Transverse colon (tissue), 4 donors: ENCODE measurements at regions not wholly inside any gene's neighbourhood (a gene's known extent, or its start where the extent isn't known, plus 50 kb on each side); places are given as distances from the start of the nearest gene placed in this dataset.

Experiments
- DNase-seq: peaks from one replicate; pipeline ENCODE4 v3.0.0-alpha.2; 2019
- H3K27ac ChIP-seq, 4 donors: fragments of 200-600 bp; sonication (generic); 2 replicates each; pipeline ENCODE4 v1.5.1; 2016 to 2018; ENCODE audit warnings: inconsistent platforms in 4 of 4
- H3K27me3 ChIP-seq: fragments of 200-600 bp; sonication (generic); 2 replicates; pipeline ENCODE4 v1.5.1; 2017; ENCODE audit warnings: inconsistent platforms
- H3K36me3 ChIP-seq, 4 donors: fragments of 200-600 bp; sonication (generic); 2 replicates each; pipeline ENCODE4 v1.5.1; 2017 to 2019; ENCODE audit warnings: inconsistent platforms in 4 of 4
- H3K4me1 ChIP-seq, 4 donors: fragments of 200-600 bp; sonication (generic); 2 replicates each; pipeline ENCODE4 v1.5.1; 2017 to 2020; ENCODE audit warnings: inconsistent platforms in 4 of 4
- H3K4me3 ChIP-seq, 4 donors: fragments of 200-600 bp; sonication (generic); 1 replicate in 1 of 4; 2 replicates in 3 of 4; pipeline versions ENCODE4 v1.5.1 to v1.6.1; 2017 to 2019; ENCODE audit warnings: inconsistent platforms in 4 of 4
- H3K9me3 ChIP-seq, 2 donors: fragments of 200-600 bp; sonication (generic); 2 replicates each; pipeline ENCODE4 v1.5.1; 2017 to 2019; ENCODE audit warnings: inconsistent platforms in 2 of 2
- EP300 ChIP-seq: sonication (generic); formaldehyde crosslinking; IDR thresholded peaks from one replicate; pipeline ENCODE4 v1.6.1; 2017; ENCODE audit warnings: antibody characterized with exemption, low read depth
- POLR2A ChIP-seq: fragments of 450-650 bp; IDR thresholded peaks from one replicate; pipeline ENCODE4 v1.6.1; 2016; ENCODE audit warnings: antibody characterized with exemption, mild to moderate bottlenecking, moderate library complexity
- POLR2AphosphoS5 ChIP-seq, 3 donors: sonication (generic); formaldehyde crosslinking; IDR thresholded peaks; one replicate each; pipeline ENCODE4 v1.6.1; 2016; ENCODE audit warnings: antibody characterized with exemption in 3 of 3
- WGBS, 2 donors: methylation state at CpG; one replicate each; pipeline ENCODE4 v1.1.5; 2018; ENCODE audit warnings: low coverage in 1 of 2; 5-methylcytosine and 5-hydroxymethylcytosine counted together
- in situ Hi-C, 4 donors: fragments of 200-750 bp; cut with MboI; loops; one replicate each; pipeline versions ENCODE4 v1.15.0 to v1.15.1; 2017; ENCODE audit warnings: low sequenced_read_pairs in 3 of 4, low pct_ligation_motif_present in 1 of 4, low pct_unique_long_range_greater_than_20kb in 1 of 4
- intact Hi-C: fragments of 100-400 bp; cut with DNase I; formaldehyde crosslinking; loops from one replicate; pipeline ENCODE4 v1.15.1; 2023; ENCODE audit warnings: low total_unique reads
- TF ChIP-seq, protein P1 (sequence below), 5 experiments: fragments of 200-600 bp in 3 of 5; fragments of 450-650 bp in 2 of 5; sonication (generic) in 3 of 5; IDR thresholded peaks; 1 replicate in 2 of 5; 2 replicates in 3 of 5; pipeline ENCODE4 v1.5.1; 2016 to 2017; ENCODE audit warnings: antibody characterized with exemption in 5 of 5, inconsistent platforms in 3 of 5, mild to moderate bottlenecking in 2 of 5, moderate library complexity in 1 of 5

DNA sequence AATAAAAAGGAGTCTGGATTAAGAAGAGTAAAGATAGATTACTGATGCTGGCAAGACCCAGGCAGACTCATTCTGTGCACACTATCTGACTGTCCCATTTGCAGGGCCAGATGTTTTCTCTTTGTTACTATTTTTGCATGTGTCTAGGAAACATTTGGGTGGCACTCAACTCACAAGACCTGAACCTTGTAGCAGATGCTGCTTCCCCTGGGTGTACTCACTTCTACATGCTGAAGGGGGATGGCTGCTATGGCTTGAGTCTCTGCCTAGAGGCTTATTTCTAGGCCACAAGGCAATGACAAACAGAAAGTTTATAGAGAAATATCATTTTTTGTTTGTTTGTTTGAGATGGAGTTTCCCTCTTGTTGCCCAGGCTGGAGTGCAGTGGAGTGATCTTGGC is 351.4 kb downstream of the FOXA2 start:
- no peak for DNase-seq
- no peak overlapping the region for H3K27ac ChIP-seq
- in situ Hi-C loops, result loop anchor here in 1 of 4 donors (25.0 kb wide), 1 partner anchor 96 kb away; no protein-coding TSS in a partner anchor
- H3K36me3 ChIP-seq, result no peaks in the 10 kb centered on the region
- H3K9me3 ChIP-seq, result no peaks in the 10 kb centered on the region
- no peaks in the 10 kb centered on the region for H3K4me1 ChIP-seq
- H3K27me3 ChIP-seq, result no peaks in the 10 kb centered on the region
- intact Hi-C loops, result no loop called here
- TF ChIP-seq, protein P1, sequence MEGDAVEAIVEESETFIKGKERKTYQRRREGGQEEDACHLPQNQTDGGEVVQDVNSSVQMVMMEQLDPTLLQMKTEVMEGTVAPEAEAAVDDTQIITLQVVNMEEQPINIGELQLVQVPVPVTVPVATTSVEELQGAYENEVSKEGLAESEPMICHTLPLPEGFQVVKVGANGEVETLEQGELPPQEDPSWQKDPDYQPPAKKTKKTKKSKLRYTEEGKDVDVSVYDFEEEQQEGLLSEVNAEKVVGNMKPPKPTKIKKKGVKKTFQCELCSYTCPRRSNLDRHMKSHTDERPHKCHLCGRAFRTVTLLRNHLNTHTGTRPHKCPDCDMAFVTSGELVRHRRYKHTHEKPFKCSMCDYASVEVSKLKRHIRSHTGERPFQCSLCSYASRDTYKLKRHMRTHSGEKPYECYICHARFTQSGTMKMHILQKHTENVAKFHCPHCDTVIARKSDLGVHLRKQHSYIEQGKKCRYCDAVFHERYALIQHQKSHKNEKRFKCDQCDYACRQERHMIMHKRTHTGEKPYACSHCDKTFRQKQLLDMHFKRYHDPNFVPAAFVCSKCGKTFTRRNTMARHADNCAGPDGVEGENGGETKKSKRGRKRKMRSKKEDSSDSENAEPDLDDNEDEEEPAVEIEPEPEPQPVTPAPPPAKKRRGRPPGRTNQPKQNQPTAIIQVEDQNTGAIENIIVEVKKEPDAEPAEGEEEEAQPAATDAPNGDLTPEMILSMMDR (IDR thresholded peaks at IDR 0.05), result no peak
- no peak for TF ChIP-seq POLR2AphosphoS5 (IDR thresholded peaks at IDR 0.05)
- no peak for TF ChIP-seq EP300
- TF ChIP-seq POLR2A, result no peak
- no peak overlapping the region for H3K4me3 ChIP-seq

DNA sequence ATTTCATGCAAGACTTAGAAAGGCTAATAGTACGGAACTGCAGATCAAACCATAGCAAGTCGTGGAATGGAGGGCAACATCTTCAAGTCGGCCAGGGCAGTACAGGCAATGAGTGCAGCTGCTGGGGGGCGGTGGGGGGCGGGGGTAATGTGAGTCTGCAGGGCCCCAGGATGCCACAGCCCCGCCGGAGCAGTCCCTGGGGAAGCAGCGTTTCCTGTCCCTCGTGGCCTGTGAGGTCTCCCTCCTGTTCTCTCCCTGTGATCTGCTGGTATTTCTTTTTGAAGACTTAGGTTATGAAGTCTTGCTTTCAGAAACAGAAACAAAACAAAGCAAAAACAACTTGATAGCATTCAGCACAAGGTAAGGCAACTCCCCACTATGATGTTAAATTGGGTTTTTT is 351.9 kb downstream of the FOXA2 start:
- Histone ChIP-seq H3K9me3 (no peaks in the 10 kb centered on the region), H3K36me3 (no peaks in the 10 kb centered on the region), H3K4me3 (no peak overlapping the region), H3K4me1 (no peaks in the 10 kb centered on the region), H3K27me3 (no peaks in the 10 kb centered on the region), H3K27ac (no peak overlapping the region)
- intact Hi-C loops, result no loop called here
- in situ Hi-C loops, result loop anchor here in 1 of 4 donors (25.0 kb wide), 1 partner anchor 95 kb away; no protein-coding TSS in a partner anchor
- no peak for DNase-seq
- WGBS, 2 donors, result 30 to 37% methylated on average over 3 to 9 of the region's 9 CpGs
- TF ChIP-seq, protein P1 (IDR thresholded peaks at IDR 0.05), result no peak
- no peak for TF ChIP-seq EP300
- no peak for TF ChIP-seq POLR2A
- no peak for TF ChIP-seq POLR2AphosphoS5 (IDR thresholded peaks at IDR 0.05)

DNA sequence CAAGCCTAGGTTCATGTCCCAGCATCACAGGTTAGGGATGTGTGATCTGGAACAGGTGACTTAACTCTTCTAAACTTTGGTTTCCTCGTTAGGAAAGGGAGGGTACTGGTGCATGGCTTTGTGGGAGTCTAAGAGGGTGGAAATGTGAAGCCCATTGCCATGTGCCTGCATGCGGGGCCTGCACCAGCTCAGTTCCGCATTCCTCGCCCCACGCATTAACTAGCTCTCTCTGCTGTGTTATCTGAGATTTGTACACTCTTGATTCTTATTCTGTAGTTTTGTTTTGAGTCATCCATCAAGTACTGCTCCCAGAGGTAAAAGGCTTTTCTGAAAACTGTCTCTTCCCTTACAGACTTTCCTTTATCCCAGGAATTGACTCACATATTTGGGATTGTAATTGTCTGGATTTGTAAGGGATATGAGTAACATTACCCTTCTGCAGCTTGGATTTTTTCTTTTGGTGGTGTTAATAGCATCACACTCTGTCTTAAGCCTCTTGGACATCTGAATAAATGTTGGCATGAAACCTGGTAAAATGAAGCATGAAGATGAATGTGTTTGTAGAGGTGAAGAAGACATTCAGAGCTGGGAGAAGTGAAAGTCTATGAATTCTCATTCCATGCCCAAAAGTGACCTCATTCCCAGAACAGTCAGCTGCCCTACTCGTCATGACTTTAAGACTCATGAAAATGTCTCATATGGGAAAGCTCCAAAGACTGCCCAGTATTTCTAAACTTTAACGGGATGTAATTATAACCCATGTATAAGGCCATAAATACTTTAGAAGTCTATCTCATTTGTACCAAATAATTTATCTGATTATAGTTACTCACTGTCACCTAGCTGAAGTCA is 357.3 kb downstream of the FOXA2 start:
- no peak for DNase-seq
- H3K9me3 ChIP-seq, result no peaks in the 10 kb centered on the region
- H3K4me1 ChIP-seq, result no peaks in the 10 kb centered on the region
- intact Hi-C loops (no loop called here), in situ Hi-C loops (loop anchor here in 1 of 4 donors (25.0 kb wide), 1 partner anchor 90 kb away; no protein-coding TSS in a partner anchor)
- no peaks in the 10 kb centered on the region for H3K36me3 ChIP-seq
- no peaks in the 10 kb centered on the region for H3K27me3 ChIP-seq
- WGBS, 2 donors, result 71% methylated on average over 7 of the region's 7 CpGs
- H3K4me3 ChIP-seq, result no peak overlapping the region
- TF ChIP-seq POLR2AphosphoS5 (IDR thresholded peaks at IDR 0.05) (no peak), EP300 (no peak), POLR2A (no peak)
- TF ChIP-seq, protein P1 (IDR thresholded peaks at IDR 0.05), result no peak
- no peak overlapping the region for H3K27ac ChIP-seq

DNA sequence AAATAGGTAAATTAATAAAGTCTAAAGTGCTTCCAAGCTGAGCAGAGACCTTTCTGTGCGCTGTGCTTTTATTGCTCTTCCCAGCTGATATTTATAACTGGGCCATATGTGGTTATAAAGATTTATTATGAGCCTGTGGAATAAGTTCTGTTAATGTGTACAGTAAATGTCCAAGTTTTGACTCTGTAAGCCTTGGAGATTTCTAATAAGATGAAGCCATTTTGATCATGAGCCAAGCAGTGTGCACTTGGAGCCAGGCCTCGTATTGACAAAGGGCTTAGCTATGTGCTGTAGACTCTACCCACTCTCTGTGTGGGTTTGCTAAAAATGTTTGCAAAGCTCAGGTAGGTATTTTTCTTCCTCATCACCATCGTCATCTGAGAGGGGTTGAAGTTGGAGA is 361.1 kb downstream of the FOXA2 start:
- Histone ChIP-seq H3K9me3 (no peaks in the 10 kb centered on the region), H3K4me3 (no peak overlapping the region), H3K36me3 (no peaks in the 10 kb centered on the region), H3K27me3 (no peaks in the 10 kb centered on the region), H3K27ac (no peak overlapping the region), H3K4me1 (no peaks in the 10 kb centered on the region)
- TF ChIP-seq, protein P1 (IDR thresholded peaks at IDR 0.05), result no peak
- no peak for TF ChIP-seq POLR2A
- TF ChIP-seq EP300, result no peak
- no peak for TF ChIP-seq POLR2AphosphoS5 (IDR thresholded peaks at IDR 0.05)
- WGBS, 2 donors, result 17 to 21% methylated on average over 2 to 3 of the region's 3 CpGs
- no peak for DNase-seq
- intact Hi-C loops (no loop called here), in situ Hi-C loops (no loop called here)
